ENCODE measurements at regions not wholly inside any gene's neighbourhood (a gene's known extent, or its start where the extent isn't known, plus 50 kb on each side); places are given as distances from the start of the nearest gene placed in this dataset.

DNA sequence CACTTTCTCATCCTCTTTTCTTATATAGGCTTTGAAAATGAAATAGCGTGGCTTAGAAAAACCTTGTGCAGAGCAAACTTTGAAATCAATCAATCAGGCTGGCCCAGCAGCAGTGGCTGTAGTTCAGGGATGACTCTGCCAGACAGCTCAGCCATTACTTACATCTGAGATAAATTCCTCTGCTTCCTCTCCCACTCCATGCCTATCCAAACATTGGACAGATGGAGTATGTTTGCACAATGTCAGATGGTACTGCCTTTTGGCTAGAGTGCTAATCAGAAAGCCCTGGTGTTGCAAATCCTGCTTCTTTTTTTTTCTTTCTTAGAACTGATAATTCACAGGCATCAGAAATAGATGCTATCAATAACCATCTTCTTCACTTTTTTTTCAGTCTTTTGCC, 1065.1 kb downstream of the AGBL1 start:
- no peak overlapping the region for H3K9ac ChIP-seq (ENCODE audit: low read length)

GRCh38 chr15:87142096-87142495, 1062.4 kb downstream of the AGBL1 start:
- no peak overlapping the region for H3K9ac ChIP-seq (ENCODE audit: low read length)
- no peaks in the 10 kb centered on the region for H3K36me3 ChIP-seq (ENCODE audit: control insufficient read depth, insufficient read depth, low read length, severe bottlenecking)
- no peak overlapping the region for H3K4me3 ChIP-seq (ENCODE audit: low read length)
- DNase-seq (ENCODE audit: low read depth), result no peak
- no peaks in the 10 kb centered on the region for H3K4me1 ChIP-seq (ENCODE audit: control insufficient read depth, insufficient read depth, low read length)
- peaks cover 14% of the 10 kb centered on the region for H3K9me3 ChIP-seq (ENCODE audit: control insufficient read depth, low read length)
- no peaks in the 10 kb centered on the region for H3K27me3 ChIP-seq (replicated peaks; ENCODE audit: control insufficient read depth, insufficient read depth, low read length)

More for the DNA sequence above, 1065.1 kb downstream of the AGBL1 start:
- H3K27me3 ChIP-seq (replicated peaks; ENCODE audit: control insufficient read depth, insufficient read depth, low read length), result no peaks in the 10 kb centered on the region
- H3K4me3 ChIP-seq (ENCODE audit: low read length), result no peak overlapping the region
- H3K9me3 ChIP-seq (ENCODE audit: control insufficient read depth, low read length), result peaks cover 14% of the 10 kb centered on the region
- no peaks in the 10 kb centered on the region for H3K36me3 ChIP-seq (ENCODE audit: control insufficient read depth, insufficient read depth, low read length, severe bottlenecking)
- H3K4me1 ChIP-seq (ENCODE audit: control insufficient read depth, insufficient read depth, low read length), result no peaks in the 10 kb centered on the region
- DNase-seq (ENCODE audit: low read depth), result no peak

GRCh38 chr15:87135109-87135508, 1055.4 kb downstream of the AGBL1 start:
- Histone ChIP-seq H3K27me3 (replicated peaks; ENCODE audit: control insufficient read depth, insufficient read depth, low read length) (no peaks in the 10 kb centered on the region), H3K36me3 (ENCODE audit: control insufficient read depth, insufficient read depth, low read length, severe bottlenecking) (no peaks in the 10 kb centered on the region), H3K4me1 (ENCODE audit: control insufficient read depth, insufficient read depth, low read length) (no peaks in the 10 kb centered on the region), H3K9me3 (ENCODE audit: control insufficient read depth, low read length) (no peaks in the 10 kb centered on the region), H3K4me3 (ENCODE audit: low read length) (no peak overlapping the region), H3K9ac (ENCODE audit: low read length) (no peak overlapping the region)
- DNase-seq (ENCODE audit: low read depth), result no peak

GRCh38 chr15:87133704-87134103, 1054.0 kb downstream of the AGBL1 start:
- Histone ChIP-seq H3K27me3 (replicated peaks; ENCODE audit: control insufficient read depth, insufficient read depth, low read length) (no peaks in the 10 kb centered on the region), H3K4me3 (ENCODE audit: low read length) (no peak overlapping the region), H3K9ac (ENCODE audit: low read length) (no peak overlapping the region), H3K9me3 (ENCODE audit: control insufficient read depth, low read length) (no peaks in the 10 kb centered on the region), H3K4me1 (ENCODE audit: control insufficient read depth, insufficient read depth, low read length) (no peaks in the 10 kb centered on the region), H3K36me3 (ENCODE audit: control insufficient read depth, insufficient read depth, low read length, severe bottlenecking) (no peaks in the 10 kb centered on the region)
- DNase-seq (ENCODE audit: low read depth), result no peak

DNA sequence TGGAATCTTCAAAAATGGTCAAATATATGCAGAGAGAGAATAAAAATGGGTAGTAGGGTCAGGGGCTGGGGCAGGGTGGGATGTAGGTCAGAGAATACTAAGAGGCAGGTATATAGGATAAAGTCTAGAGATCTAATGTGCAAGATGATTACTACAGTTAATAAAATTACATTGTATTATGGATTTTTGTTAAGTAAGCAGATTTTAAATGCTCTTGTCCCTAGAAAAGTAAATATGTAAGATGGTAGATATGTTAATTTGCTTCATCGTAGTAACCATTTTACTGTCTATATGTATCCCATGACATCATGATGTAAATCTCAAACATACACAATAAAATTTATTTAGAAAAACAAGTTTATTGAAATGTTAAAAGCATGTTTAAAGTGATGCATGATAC, 1051.4 kb downstream of the AGBL1 start:
- DNase-seq (ENCODE audit: low read depth), result no peak
- no peak overlapping the region for H3K4me3 ChIP-seq (ENCODE audit: low read length)

GRCh38 chr15:87129916-87130315, 1050.2 kb downstream of the AGBL1 start:
- H3K4me3 ChIP-seq (ENCODE audit: low read length), result no peak overlapping the region
- DNase-seq (ENCODE audit: low read depth), result no peak
- H3K4me1 ChIP-seq (ENCODE audit: control insufficient read depth, insufficient read depth, low read length), result no peaks in the 10 kb centered on the region

More for the DNA sequence above, 1051.4 kb downstream of the AGBL1 start:
- Histone ChIP-seq H3K9ac (ENCODE audit: low read length) (no peak overlapping the region), H3K36me3 (ENCODE audit: control insufficient read depth, insufficient read depth, low read length, severe bottlenecking) (no peaks in the 10 kb centered on the region), H3K27me3 (replicated peaks; ENCODE audit: control insufficient read depth, insufficient read depth, low read length) (no peaks in the 10 kb centered on the region), H3K9me3 (ENCODE audit: control insufficient read depth, low read length) (peaks cover 5% of the 10 kb centered on the region), H3K4me1 (ENCODE audit: control insufficient read depth, insufficient read depth, low read length) (no peaks in the 10 kb centered on the region)

GRCh38 chr15:87123676-87124382, 1044.2 kb downstream of the AGBL1 start:
- H3K36me3 ChIP-seq (ENCODE audit: control insufficient read depth, insufficient read depth, low read length, severe bottlenecking), result no peaks in the 10 kb centered on the region
- no peak overlapping the region for H3K9ac ChIP-seq (ENCODE audit: low read length)
- no peaks in the 10 kb centered on the region for H3K4me1 ChIP-seq (ENCODE audit: control insufficient read depth, insufficient read depth, low read length)
- H3K4me3 ChIP-seq (ENCODE audit: low read length), result no peak overlapping the region
- DNase-seq (ENCODE audit: low read depth), result no peak
- H3K9me3 ChIP-seq (ENCODE audit: control insufficient read depth, low read length), result peaks cover 5% of the 10 kb centered on the region
- no peaks in the 10 kb centered on the region for H3K27me3 ChIP-seq (replicated peaks; ENCODE audit: control insufficient read depth, insufficient read depth, low read length)

More at GRCh38 chr15:87129916-87130315, 1050.2 kb downstream of the AGBL1 start:
- Histone ChIP-seq H3K9ac (ENCODE audit: low read length) (no peak overlapping the region), H3K27me3 (replicated peaks; ENCODE audit: control insufficient read depth, insufficient read depth, low read length) (no peaks in the 10 kb centered on the region), H3K36me3 (ENCODE audit: control insufficient read depth, insufficient read depth, low read length, severe bottlenecking) (no peaks in the 10 kb centered on the region), H3K9me3 (ENCODE audit: control insufficient read depth, low read length) (peaks cover 5% of the 10 kb centered on the region)

DNA sequence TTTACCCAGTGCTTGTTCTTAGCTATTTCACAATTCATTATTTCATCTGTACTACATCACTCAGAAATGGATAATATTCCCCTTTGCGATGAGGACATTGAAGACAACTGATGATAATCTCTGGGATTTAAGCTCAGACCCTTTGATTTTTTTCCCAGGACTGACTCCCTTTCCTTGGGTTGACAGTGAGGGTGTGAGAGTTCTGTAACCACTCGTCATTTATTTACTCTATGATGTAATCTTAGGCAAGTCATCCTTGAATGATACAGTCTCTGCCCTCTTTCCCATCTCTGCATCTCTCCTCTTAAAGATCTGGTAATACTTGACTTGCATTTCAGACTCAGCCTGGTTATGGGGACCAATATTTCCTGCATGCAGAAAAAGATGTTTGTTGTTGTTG, 1041.7 kb downstream of the AGBL1 start:
- Histone ChIP-seq H3K36me3 (ENCODE audit: control insufficient read depth, insufficient read depth, low read length, severe bottlenecking) (no peaks in the 10 kb centered on the region), H3K9me3 (ENCODE audit: control insufficient read depth, low read length) (no peaks in the 10 kb centered on the region), H3K27me3 (replicated peaks; ENCODE audit: control insufficient read depth, insufficient read depth, low read length) (no peaks in the 10 kb centered on the region), H3K4me3 (ENCODE audit: low read length) (no peak overlapping the region), H3K9ac (ENCODE audit: low read length) (no peak overlapping the region), H3K4me1 (ENCODE audit: control insufficient read depth, insufficient read depth, low read length) (no peaks in the 10 kb centered on the region)
- no peak for DNase-seq (ENCODE audit: low read depth)

DNA sequence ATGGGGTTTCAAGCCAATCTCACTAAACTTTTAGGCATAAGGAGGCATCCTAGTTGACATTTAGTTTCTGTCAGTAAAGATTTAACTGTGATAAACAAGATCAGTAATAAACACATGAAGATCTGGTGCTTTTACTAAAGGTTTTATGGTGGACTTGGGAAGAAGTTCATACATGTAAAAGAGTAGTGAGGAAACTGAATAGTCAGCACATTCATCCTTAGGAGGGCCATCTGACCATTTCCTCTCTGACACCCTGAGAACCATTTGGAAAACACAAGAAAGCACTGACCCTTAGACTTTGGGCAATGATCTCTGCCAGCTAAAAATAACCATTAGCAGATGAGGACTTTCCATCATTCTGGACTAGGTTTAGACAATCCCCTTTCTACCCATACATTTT, 1040.9 kb downstream of the AGBL1 start:
- Histone ChIP-seq H3K4me1 (ENCODE audit: control insufficient read depth, insufficient read depth, low read length) (no peaks in the 10 kb centered on the region), H3K36me3 (ENCODE audit: control insufficient read depth, insufficient read depth, low read length, severe bottlenecking) (no peaks in the 10 kb centered on the region), H3K27me3 (replicated peaks; ENCODE audit: control insufficient read depth, insufficient read depth, low read length) (no peaks in the 10 kb centered on the region), H3K9ac (ENCODE audit: low read length) (no peak overlapping the region), H3K4me3 (ENCODE audit: low read length) (no peak overlapping the region), H3K9me3 (ENCODE audit: control insufficient read depth, low read length) (no peaks in the 10 kb centered on the region)
- DNase-seq (ENCODE audit: low read depth), result no peak

DNA sequence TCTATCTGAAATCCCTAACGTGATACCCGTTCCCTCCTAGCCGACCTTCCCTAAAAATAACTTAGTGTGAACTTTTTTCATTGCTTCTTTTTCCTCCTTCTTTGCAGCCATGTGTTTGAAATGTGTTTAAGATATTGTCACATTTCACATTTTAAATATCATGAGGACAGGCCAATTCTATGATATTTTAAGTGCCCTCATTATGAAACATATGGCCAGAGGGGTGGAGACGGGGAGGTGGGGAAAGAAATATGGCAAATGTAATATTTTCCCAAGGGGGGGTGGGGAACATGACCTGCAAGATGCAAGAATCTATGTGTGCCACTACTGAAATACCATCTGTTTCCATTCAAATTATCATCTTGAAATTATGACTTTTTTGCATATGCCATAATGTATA, 1039.2 kb downstream of the AGBL1 start:
- Histone ChIP-seq H3K9ac (ENCODE audit: low read length) (no peak overlapping the region), H3K4me1 (ENCODE audit: control insufficient read depth, insufficient read depth, low read length) (no peaks in the 10 kb centered on the region), H3K36me3 (ENCODE audit: control insufficient read depth, insufficient read depth, low read length, severe bottlenecking) (no peaks in the 10 kb centered on the region), H3K27me3 (replicated peaks; ENCODE audit: control insufficient read depth, insufficient read depth, low read length) (no peaks in the 10 kb centered on the region), H3K4me3 (ENCODE audit: low read length) (no peak overlapping the region), H3K9me3 (ENCODE audit: control insufficient read depth, low read length) (peaks cover 2% of the 10 kb centered on the region)
- DNase-seq (ENCODE audit: low read depth), result no peak

- no peak for DNase-seq (ENCODE audit: low read depth)
- Histone ChIP-seq H3K36me3 (ENCODE audit: control insufficient read depth, insufficient read depth, low read length, severe bottlenecking) (no peaks in the 10 kb centered on the region), H3K4me3 (ENCODE audit: low read length) (no peak overlapping the region), H3K27me3 (replicated peaks; ENCODE audit: control insufficient read depth, insufficient read depth, low read length) (no peaks in the 10 kb centered on the region), H3K9ac (ENCODE audit: low read length) (no peak overlapping the region), H3K4me1 (ENCODE audit: control insufficient read depth, insufficient read depth, low read length) (no peaks in the 10 kb centered on the region), H3K9me3 (ENCODE audit: control insufficient read depth, low read length) (peaks cover 2% of the 10 kb centered on the region)
Measured at GRCh38 chr15:87118435-87118834, 1038.8 kb downstream of the AGBL1 start.

GRCh38 chr15:87115795-87116194, 1036.1 kb downstream of the AGBL1 start:
- H3K4me1 ChIP-seq (ENCODE audit: control insufficient read depth, insufficient read depth, low read length), result no peaks in the 10 kb centered on the region
- H3K27me3 ChIP-seq (replicated peaks; ENCODE audit: control insufficient read depth, insufficient read depth, low read length), result no peaks in the 10 kb centered on the region
- no peak overlapping the region for H3K4me3 ChIP-seq (ENCODE audit: low read length)
- no peak for DNase-seq (ENCODE audit: low read depth)
- no peaks in the 10 kb centered on the region for H3K36me3 ChIP-seq (ENCODE audit: control insufficient read depth, insufficient read depth, low read length, severe bottlenecking)
- no peak overlapping the region for H3K9ac ChIP-seq (ENCODE audit: low read length)
- H3K9me3 ChIP-seq (ENCODE audit: control insufficient read depth, low read length), result peaks cover 2% of the 10 kb centered on the region

Measured in adipocyte (in vitro differentiated cells).